ENCODE measurements at regions not wholly inside any gene's neighbourhood (a gene's known extent, or its start where the extent isn't known, plus 50 kb on each side); places are given as distances from the start of the nearest gene placed in this dataset.

GRCh38 chr3:137669519-137670060 is 94.5 kb upstream of the SOX14 start:
- Histone ChIP-seq H3K36me3 (ENCODE audit: control insufficient read depth in 2 of 2, extremely low read depth in 1 of 2, insufficient read depth in 1 of 2, low read length in 1 of 2) (no peaks in the 10 kb centered on the region), H3K27me3 (replicated peaks in 1 of 2; ENCODE audit: control insufficient read depth in 2 of 2, extremely low read depth in 1 of 2, insufficient read depth in 2 of 2, low read length in 1 of 2) (no peaks in the 10 kb centered on the region)
- POLR2A ChIA-PET = no interaction called here

GRCh38 chr3:137687181-137687879 is 76.8 kb upstream of the SOX14 start:
- no peak overlapping the region for H3K4me3 ChIP-seq (ENCODE audit: control insufficient read depth in 1 of 2, extremely low read depth in 1 of 2, low read length in 1 of 2)
- H3K36me3 ChIP-seq (ENCODE audit: control insufficient read depth in 2 of 2, extremely low read depth in 1 of 2, insufficient read depth in 1 of 2, low read length in 1 of 2) = no peaks in the 10 kb centered on the region
- ATAC-seq (replicated peaks in 1 of 4) (no peak), DNase-seq (no peak)
- H3K4me3 Mint-ChIP-seq = no peak overlapping the region
- H3K9me3 ChIP-seq = no peaks in the 10 kb centered on the region
- CTCF ChIA-PET = interaction anchor here in 1 of 2 donors (0.6 kb wide), 1 partner anchor 251 kb away, joined by 3 read pairs; no protein-coding TSS in a partner anchor
- POLR2A ChIA-PET = no interaction called here
- 100% methylated on average over 1 of the region's 4 CpGs for WGBS (ENCODE audit: insufficient coverage)
- H3K27ac Mint-ChIP-seq = no peak overlapping the region
- H3K4me1 Mint-ChIP-seq = no peaks in the 10 kb centered on the region
- H3K27ac ChIP-seq (ENCODE audit: low read length) = no peak overlapping the region
- H3K9me3 Mint-ChIP-seq = no peaks in the 10 kb centered on the region
- no peaks in the 10 kb centered on the region for H3K36me3 Mint-ChIP-seq
- no peaks in the 10 kb centered on the region for H3K27me3 Mint-ChIP-seq
- no peaks in the 10 kb centered on the region for H3K4me1 ChIP-seq (ENCODE audit: control insufficient read depth in 1 of 2, extremely low read depth in 1 of 2, insufficient read depth in 2 of 2, low read length in 2 of 2)
- H3K27me3 ChIP-seq (replicated peaks in 1 of 2; ENCODE audit: control insufficient read depth in 2 of 2, extremely low read depth in 1 of 2, insufficient read depth in 2 of 2, low read length in 1 of 2) = no peaks in the 10 kb centered on the region

More at GRCh38 chr3:137669519-137670060, 94.5 kb upstream of the SOX14 start:
- no peak for ATAC-seq (replicated peaks in 1 of 4)
- H3K27ac Mint-ChIP-seq = no peak overlapping the region
- H3K4me3 Mint-ChIP-seq = no peak overlapping the region
- no peaks in the 10 kb centered on the region for H3K27me3 Mint-ChIP-seq
- Histone ChIP-seq H3K9me3 (no peaks in the 10 kb centered on the region), H3K4me3 (ENCODE audit: control insufficient read depth in 1 of 2, extremely low read depth in 1 of 2, low read length in 1 of 2) (no peak overlapping the region), H3K27ac (ENCODE audit: low read length) (no peak overlapping the region), H3K4me1 (ENCODE audit: control insufficient read depth in 1 of 2, extremely low read depth in 1 of 2, insufficient read depth in 2 of 2, low read length in 2 of 2) (no peaks in the 10 kb centered on the region)
- H3K9me3 Mint-ChIP-seq = peaks cover 3 to 27% (median 9%) of the 10 kb centered on the region in 3 donors
- H3K36me3 Mint-ChIP-seq = no peaks in the 10 kb centered on the region
- WGBS (ENCODE audit: insufficient coverage) = no CpG with 5 or more reads among the region's 2 CpGs
- no peak for DNase-seq
- H3K4me1 Mint-ChIP-seq = no peaks in the 10 kb centered on the region
- CTCF ChIA-PET = no interaction called here

GRCh38 chr3:137692803-137693431 is 71.2 kb upstream of the SOX14 start:
- POLR2A ChIA-PET = no interaction called here
- CTCF ChIA-PET = no interaction called here
- WGBS (ENCODE audit: insufficient coverage) = 28% methylated on average over 5 of the region's 6 CpGs
- Histone ChIP-seq H3K4me1 (ENCODE audit: control insufficient read depth in 1 of 2, extremely low read depth in 1 of 2, insufficient read depth in 2 of 2, low read length in 2 of 2) (no peaks in the 10 kb centered on the region), H3K9me3 (no peaks in the 10 kb centered on the region), H3K36me3 (ENCODE audit: control insufficient read depth in 2 of 2, extremely low read depth in 1 of 2, insufficient read depth in 1 of 2, low read length in 1 of 2) (no peaks in the 10 kb centered on the region), H3K27me3 (replicated peaks in 1 of 2; ENCODE audit: control insufficient read depth in 2 of 2, extremely low read depth in 1 of 2, insufficient read depth in 2 of 2, low read length in 1 of 2) (no peaks in the 10 kb centered on the region), H3K4me3 (ENCODE audit: control insufficient read depth in 1 of 2, extremely low read depth in 1 of 2, low read length in 1 of 2) (no peak overlapping the region), H3K27ac (ENCODE audit: low read length) (no peak overlapping the region)
- no peak for DNase-seq
- peaks cover 0 to 5% (median 4%) of the 10 kb centered on the region in 3 donors for H3K9me3 Mint-ChIP-seq
- H3K27ac Mint-ChIP-seq = no peak overlapping the region
- H3K4me3 Mint-ChIP-seq = no peak overlapping the region
- H3K36me3 Mint-ChIP-seq = no peaks in the 10 kb centered on the region
- no peaks in the 10 kb centered on the region for H3K27me3 Mint-ChIP-seq
- ATAC-seq (replicated peaks in 1 of 4) = no peak
- H3K4me1 Mint-ChIP-seq = no peaks in the 10 kb centered on the region

- Mint-ChIP-seq H3K36me3 (no peaks in the 10 kb centered on the region), H3K27ac (no peak overlapping the region), H3K27me3 (no peaks in the 10 kb centered on the region), H3K4me1 (no peaks in the 10 kb centered on the region), H3K4me3 (no peak overlapping the region), H3K9me3 (peaks cover 4 to 7% (median 5%) of the 10 kb centered on the region in 3 donors)
- Histone ChIP-seq H3K4me1 (ENCODE audit: control insufficient read depth in 1 of 2, extremely low read depth in 1 of 2, insufficient read depth in 2 of 2, low read length in 2 of 2) (no peaks in the 10 kb centered on the region), H3K4me3 (ENCODE audit: control insufficient read depth in 1 of 2, extremely low read depth in 1 of 2, low read length in 1 of 2) (no peak overlapping the region), H3K27me3 (replicated peaks in 1 of 2; ENCODE audit: control insufficient read depth in 2 of 2, extremely low read depth in 1 of 2, insufficient read depth in 2 of 2, low read length in 1 of 2) (no peaks in the 10 kb centered on the region), H3K36me3 (ENCODE audit: control insufficient read depth in 2 of 2, extremely low read depth in 1 of 2, insufficient read depth in 1 of 2, low read length in 1 of 2) (no peaks in the 10 kb centered on the region), H3K9me3 (no peaks in the 10 kb centered on the region), H3K27ac (ENCODE audit: low read length) (no peak overlapping the region)
- ChIA-PET POLR2A (no interaction called here), CTCF (no interaction called here)
- DNase-seq (no peak), ATAC-seq (replicated peaks in 1 of 4) (no peak)
- WGBS (ENCODE audit: insufficient coverage) = no CpG with 5 or more reads among the region's 2 CpGs
Measured at GRCh38 chr3:137693791-137694190, 70.3 kb upstream of the SOX14 start.

- DNase-seq = no peak
- Mint-ChIP-seq H3K27me3 (no peaks in the 10 kb centered on the region), H3K4me1 (no peaks in the 10 kb centered on the region), H3K27ac (no peak overlapping the region), H3K9me3 (peaks cover 4 to 7% (median 5%) of the 10 kb centered on the region in 3 donors), H3K36me3 (no peaks in the 10 kb centered on the region), H3K4me3 (no peak overlapping the region)
- H3K27me3 ChIP-seq (replicated peaks in 1 of 2; ENCODE audit: control insufficient read depth in 2 of 2, extremely low read depth in 1 of 2, insufficient read depth in 2 of 2, low read length in 1 of 2) = no peaks in the 10 kb centered on the region
- POLR2A ChIA-PET = no interaction called here
- no peaks in the 10 kb centered on the region for H3K36me3 ChIP-seq (ENCODE audit: control insufficient read depth in 2 of 2, extremely low read depth in 1 of 2, insufficient read depth in 1 of 2, low read length in 1 of 2)
- no peaks in the 10 kb centered on the region for H3K4me1 ChIP-seq (ENCODE audit: control insufficient read depth in 1 of 2, extremely low read depth in 1 of 2, insufficient read depth in 2 of 2, low read length in 2 of 2)
- no peak overlapping the region for H3K4me3 ChIP-seq (ENCODE audit: control insufficient read depth in 1 of 2, extremely low read depth in 1 of 2, low read length in 1 of 2)
- CTCF ChIA-PET = no interaction called here
- ATAC-seq (replicated peaks in 1 of 4) = no peak
- 41% methylated on average over 6 of the region's 6 CpGs for WGBS (ENCODE audit: insufficient coverage)
- no peaks in the 10 kb centered on the region for H3K9me3 ChIP-seq
- no peak overlapping the region for H3K27ac ChIP-seq (ENCODE audit: low read length)
Measured at GRCh38 chr3:137694836-137695235, 69.3 kb upstream of the SOX14 start.

- Histone ChIP-seq H3K27me3 (replicated peaks in 1 of 2; ENCODE audit: control insufficient read depth in 2 of 2, extremely low read depth in 1 of 2, insufficient read depth in 2 of 2, low read length in 1 of 2) (no peaks in the 10 kb centered on the region), H3K4me1 (ENCODE audit: control insufficient read depth in 1 of 2, extremely low read depth in 1 of 2, insufficient read depth in 2 of 2, low read length in 2 of 2) (no peaks in the 10 kb centered on the region), H3K27ac (ENCODE audit: low read length) (no peak overlapping the region), H3K36me3 (ENCODE audit: control insufficient read depth in 2 of 2, extremely low read depth in 1 of 2, insufficient read depth in 1 of 2, low read length in 1 of 2) (no peaks in the 10 kb centered on the region), H3K9me3 (no peaks in the 10 kb centered on the region), H3K4me3 (ENCODE audit: control insufficient read depth in 1 of 2, extremely low read depth in 1 of 2, low read length in 1 of 2) (no peak overlapping the region)
- H3K4me1 Mint-ChIP-seq = no peaks in the 10 kb centered on the region
- H3K9me3 Mint-ChIP-seq = peaks cover 4 to 7% (median 5%) of the 10 kb centered on the region in 3 donors
- POLR2A ChIA-PET = no interaction called here
- no peak overlapping the region for H3K4me3 Mint-ChIP-seq
- ATAC-seq (replicated peaks in 1 of 4) = no peak
- CTCF ChIA-PET = no interaction called here
- H3K27ac Mint-ChIP-seq = no peak overlapping the region
- H3K27me3 Mint-ChIP-seq = no peaks in the 10 kb centered on the region
- no peak for DNase-seq
- WGBS (ENCODE audit: insufficient coverage) = 61% methylated on average over 5 of the region's 6 CpGs
- no peaks in the 10 kb centered on the region for H3K36me3 Mint-ChIP-seq
Measured at GRCh38 chr3:137695351-137695750, 68.8 kb upstream of the SOX14 start.
